ENCODE measurements at regions not wholly inside any gene's neighbourhood (a gene's known extent, or its start where the extent isn't known, plus 50 kb on each side); places are given as distances from the start of the nearest gene placed in this dataset.
A peak's percentile ranks its signal among the peaks of the same experiment; 100 is the strongest.
"Not testable (repeated sequence)": the region's sequence is repeated elsewhere in the genome, so short reads cannot be mapped to it uniquely, and the experiment has no call there.

DNA sequence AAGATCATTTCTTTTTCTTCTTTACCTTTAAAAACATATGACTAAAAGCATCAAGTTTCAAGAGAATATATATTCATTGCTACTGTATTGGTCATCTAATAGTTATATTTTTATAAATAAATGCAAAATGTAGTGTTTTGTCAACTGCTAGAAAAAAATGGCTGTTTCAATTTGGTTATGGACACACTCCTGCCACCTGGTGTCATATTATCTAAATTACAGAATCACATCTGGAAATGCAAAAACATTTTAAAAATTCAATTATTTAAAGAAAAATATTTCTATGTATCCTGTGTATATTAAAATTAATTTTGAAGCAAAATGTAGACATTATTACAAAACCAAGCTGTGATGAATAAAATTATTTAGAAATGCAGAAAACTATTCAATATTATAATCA, 329.4 kb upstream of the PCDH18 start:
- intact Hi-C loops (cut with DNase I) = loop anchor here (2.0 to 5.0 kb wide), 2 partner anchors 329 to 737 kb away; partner anchors contain the start of gene PCDH18
- no peak overlapping the region for H3K27ac ChIP-seq
- TF ChIP-seq, protein P1, sequence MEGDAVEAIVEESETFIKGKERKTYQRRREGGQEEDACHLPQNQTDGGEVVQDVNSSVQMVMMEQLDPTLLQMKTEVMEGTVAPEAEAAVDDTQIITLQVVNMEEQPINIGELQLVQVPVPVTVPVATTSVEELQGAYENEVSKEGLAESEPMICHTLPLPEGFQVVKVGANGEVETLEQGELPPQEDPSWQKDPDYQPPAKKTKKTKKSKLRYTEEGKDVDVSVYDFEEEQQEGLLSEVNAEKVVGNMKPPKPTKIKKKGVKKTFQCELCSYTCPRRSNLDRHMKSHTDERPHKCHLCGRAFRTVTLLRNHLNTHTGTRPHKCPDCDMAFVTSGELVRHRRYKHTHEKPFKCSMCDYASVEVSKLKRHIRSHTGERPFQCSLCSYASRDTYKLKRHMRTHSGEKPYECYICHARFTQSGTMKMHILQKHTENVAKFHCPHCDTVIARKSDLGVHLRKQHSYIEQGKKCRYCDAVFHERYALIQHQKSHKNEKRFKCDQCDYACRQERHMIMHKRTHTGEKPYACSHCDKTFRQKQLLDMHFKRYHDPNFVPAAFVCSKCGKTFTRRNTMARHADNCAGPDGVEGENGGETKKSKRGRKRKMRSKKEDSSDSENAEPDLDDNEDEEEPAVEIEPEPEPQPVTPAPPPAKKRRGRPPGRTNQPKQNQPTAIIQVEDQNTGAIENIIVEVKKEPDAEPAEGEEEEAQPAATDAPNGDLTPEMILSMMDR (IDR thresholded peaks at IDR 0.05) = peak; percentile 32 to 67 (median 55)
- no peak overlapping the region for H3K4me3 ChIP-seq
- no peaks in the 10 kb centered on the region for H3K27me3 ChIP-seq
- no peak for DNase-seq (ENCODE audit: low spot score in 2 of 2)
- no peaks in the 10 kb centered on the region for H3K36me3 ChIP-seq
- H3K9me3 ChIP-seq = no peaks in the 10 kb centered on the region
- H3K4me1 ChIP-seq = no peaks in the 10 kb centered on the region

DNA sequence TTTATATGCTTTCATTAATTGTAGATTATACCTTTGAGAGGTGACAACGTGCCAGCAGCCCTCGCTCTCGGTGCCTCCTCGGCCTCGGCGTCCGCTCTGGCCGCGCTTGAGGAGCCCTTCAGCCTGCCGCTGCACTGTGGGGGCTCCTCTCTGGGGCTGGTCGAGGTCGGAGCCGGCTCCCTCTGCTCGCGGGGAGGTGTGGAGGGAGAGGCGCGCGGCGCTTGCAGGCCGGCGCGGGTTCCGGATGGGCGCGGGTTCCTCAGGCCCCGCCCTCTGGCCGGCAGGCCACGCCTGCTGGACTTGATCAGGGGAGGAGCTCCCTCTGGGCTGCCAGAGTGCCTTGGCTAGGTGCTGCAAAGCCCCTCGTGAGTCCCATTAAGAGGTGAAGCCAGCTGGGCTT, 321.1 kb upstream of the PCDH18 start:
- Histone ChIP-seq H3K27ac (no peak overlapping the region), H3K9me3 (peaks cover 0 to 7% of the 10 kb centered on the region in 2 donors), H3K27me3 (no peaks in the 10 kb centered on the region), H3K36me3 (no peaks in the 10 kb centered on the region), H3K4me3 (no peak overlapping the region), H3K4me1 (no peaks in the 10 kb centered on the region)
- intact Hi-C loops (cut with DNase I) = no loop called here
- TF ChIP-seq, protein P1 (IDR thresholded peaks at IDR 0.05) = no peak
- no peak for DNase-seq (ENCODE audit: low spot score in 2 of 2)

DNA sequence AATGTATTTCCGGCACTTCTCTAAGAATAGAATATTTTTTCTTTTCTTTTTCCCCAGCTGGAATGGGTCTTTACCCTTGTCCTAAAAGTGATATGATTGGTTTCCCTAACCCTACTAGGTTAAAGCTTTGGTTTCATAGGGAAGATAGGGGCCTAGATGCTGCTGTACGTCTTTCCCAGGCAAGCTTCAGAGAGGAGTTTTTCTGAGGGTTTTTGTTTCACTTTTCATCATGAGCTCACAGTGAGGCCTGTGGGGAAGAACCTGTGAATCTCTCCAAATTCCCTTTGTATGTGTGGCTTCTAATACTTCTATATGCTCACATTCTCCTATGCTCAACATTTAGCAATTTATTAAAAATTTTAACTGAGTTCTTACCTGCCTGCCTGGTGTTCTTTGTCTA, 320.0 kb upstream of the PCDH18 start:
- intact Hi-C loops (cut with DNase I) = no loop called here
- H3K27ac ChIP-seq = no peak overlapping the region
- TF ChIP-seq, protein P1 (IDR thresholded peaks at IDR 0.05) = no peak
- H3K4me1 ChIP-seq = no peaks in the 10 kb centered on the region
- H3K27me3 ChIP-seq = no peaks in the 10 kb centered on the region
- no peaks in the 10 kb centered on the region for H3K36me3 ChIP-seq
- no peak for DNase-seq (ENCODE audit: low spot score in 2 of 2)
- H3K4me3 ChIP-seq = no peak overlapping the region
- peaks cover 0 to 7% of the 10 kb centered on the region in 2 donors for H3K9me3 ChIP-seq

DNA sequence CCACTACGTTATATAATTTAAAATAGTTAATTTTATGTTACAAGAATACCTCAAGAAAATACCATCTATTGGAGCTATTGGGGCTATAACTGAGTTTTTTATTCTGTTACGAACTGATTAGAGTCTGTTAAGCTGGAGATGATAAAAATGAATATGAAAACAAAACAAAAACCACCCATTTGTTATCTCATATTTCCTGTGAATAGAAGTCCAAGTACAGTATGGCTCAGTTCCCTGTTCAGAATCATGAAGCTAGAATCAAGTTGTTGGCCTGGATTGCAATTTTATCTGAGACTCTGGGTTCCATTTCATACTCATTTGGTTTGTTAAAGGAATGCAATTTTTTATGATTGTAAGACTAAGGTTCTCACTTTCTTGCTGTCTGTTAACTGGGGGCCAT, 319.1 kb upstream of the PCDH18 start:
- DNase-seq (ENCODE audit: low spot score in 2 of 2) = no peak
- Histone ChIP-seq H3K36me3 (no peaks in the 10 kb centered on the region), H3K4me1 (no peaks in the 10 kb centered on the region), H3K27me3 (no peaks in the 10 kb centered on the region), H3K4me3 (no peak overlapping the region), H3K9me3 (peaks cover 0 to 7% of the 10 kb centered on the region in 2 donors), H3K27ac (no peak overlapping the region)
- TF ChIP-seq, protein P1 (IDR thresholded peaks at IDR 0.05) = no peak
- intact Hi-C loops (cut with DNase I) = no loop called here

DNA sequence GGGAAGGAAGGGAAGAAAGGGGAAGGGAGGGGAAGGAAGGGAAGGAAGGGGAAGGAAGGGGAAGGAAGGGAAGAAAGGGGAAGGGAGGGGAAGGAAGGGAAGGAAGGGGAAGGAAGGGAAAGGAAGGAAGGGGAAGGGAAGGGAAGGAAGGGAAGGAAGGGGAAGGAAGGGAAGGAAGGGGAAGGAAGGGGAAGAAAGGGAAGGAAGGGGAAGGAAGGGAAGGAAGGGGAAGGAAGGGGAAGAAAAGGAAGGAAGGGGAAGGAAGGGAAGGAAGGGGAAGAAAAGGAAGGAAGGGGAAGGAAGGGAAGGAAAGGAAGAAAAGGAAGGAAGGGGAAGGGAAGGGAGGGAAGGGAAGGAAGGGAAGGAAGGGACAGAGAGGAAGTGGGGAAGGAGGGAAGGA, 295.7 kb upstream of the PCDH18 start:
- H3K36me3 ChIP-seq; H3K27me3 ChIP-seq; H3K4me1 ChIP-seq; intact Hi-C loops (cut with DNase I); H3K9me3 ChIP-seq; H3K4me3 ChIP-seq; DNase-seq (ENCODE audit: low spot score in 2 of 2); H3K27ac ChIP-seq: not testable (repeated sequence)

DNA sequence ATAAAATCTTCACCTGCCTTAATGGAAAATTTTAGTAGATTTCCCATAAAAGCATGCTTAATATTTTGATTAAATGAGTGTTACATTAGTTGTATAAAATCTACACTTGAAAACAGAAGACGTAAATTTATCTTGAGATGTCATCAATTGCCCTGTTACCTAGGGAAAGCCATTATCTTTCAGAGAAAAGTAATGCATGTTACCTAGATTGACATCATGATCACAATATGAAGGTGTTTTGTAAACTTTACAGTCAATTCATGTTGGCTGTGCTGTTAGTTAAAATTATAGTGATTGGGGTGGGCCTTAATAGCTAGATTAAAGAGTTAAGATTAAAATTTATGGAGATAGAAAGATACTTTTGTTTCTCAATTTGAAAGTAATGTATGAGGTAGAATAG, 293.2 kb upstream of the PCDH18 start:
- H3K4me3 ChIP-seq = no peak overlapping the region
- no peaks in the 10 kb centered on the region for H3K4me1 ChIP-seq
- H3K9me3 ChIP-seq = peaks cover 0 to 2% of the 10 kb centered on the region in 2 donors
- H3K27ac ChIP-seq = no peak overlapping the region
- no peaks in the 10 kb centered on the region for H3K36me3 ChIP-seq
- H3K27me3 ChIP-seq = no peaks in the 10 kb centered on the region
- TF ChIP-seq, protein P1 (IDR thresholded peaks at IDR 0.05) = no peak
- intact Hi-C loops (cut with DNase I) = no loop called here
- no peak for DNase-seq (ENCODE audit: low spot score in 2 of 2)

Measured in ascending aorta (tissue), 2 donors.